Smooth muscle cell (in vitro differentiated cells): ENCODE measurements at regions not wholly inside any gene's neighbourhood (a gene's known extent, or its start where the extent isn't known, plus 50 kb on each side); places are given as distances from the start of the nearest gene placed in this dataset.
A peak's percentile ranks its signal among the peaks of the same experiment; 100 is the strongest.

Source experiments
- DNase-seq: peaks from one replicate; lab custom pipeline; 2025; ENCODE audit not compliant: unreplicated experiment; lab: John Stamatoyannopoulos, UW
- H2AFZ ChIP-seq: fragments of 200-600 bp; sonication (generic); 2 replicates; pipeline ENCODE4 v1.6.0; 2016; ENCODE audit warnings: antibody characterized with exemption, low read depth, mild to moderate bottlenecking
- H3F3A ChIP-seq: fragments of 200-600 bp; sonication (generic); 2 replicates; pipeline ENCODE4 v1.6.0; 2017; ENCODE audit warnings: antibody characterized with exemption, low read depth
- H3K27ac ChIP-seq: fragments of 200-600 bp; sonication (generic); 2 replicates; pipeline ENCODE4 v1.5.1; 2016; ENCODE audit warnings: low read depth, mild to moderate bottlenecking
- H3K27me3 ChIP-seq: fragments of 200-600 bp; sonication (generic); 2 replicates; pipeline ENCODE4 v1.6.1; 2016; ENCODE audit warnings: low read depth, mild to moderate bottlenecking
- H3K36me3 ChIP-seq: fragments of 200-600 bp; sonication (generic); 2 replicates; pipeline ENCODE4 v1.5.1; 2016; ENCODE audit warnings: low read depth
- H3K4me1 ChIP-seq: fragments of 200-600 bp; sonication (generic); 2 replicates; pipeline ENCODE4 v1.5.1; 2016; ENCODE audit warnings: low read depth
- H3K4me2 ChIP-seq: fragments of 200-600 bp; sonication (generic); 2 replicates; pipeline ENCODE4 v1.6.0; 2016; ENCODE audit warnings: mild to moderate bottlenecking
- H3K4me3 ChIP-seq: fragments of 200-600 bp; sonication (generic); 2 replicates; pipeline ENCODE4 v1.5.1; 2016; ENCODE audit warnings: mild to moderate bottlenecking
- H3K79me2 ChIP-seq: fragments of 200-600 bp; sonication (generic); 2 replicates; pipeline ENCODE4 v1.6.0; 2016; ENCODE audit warnings: low read depth, mild to moderate bottlenecking
- H3K9ac ChIP-seq: fragments of 200-600 bp; sonication (generic); 2 replicates; pipeline ENCODE4 v1.6.0; 2016; ENCODE audit warnings: low read depth
- H3K9me3 ChIP-seq: fragments of 200-600 bp; sonication (generic); replicated peaks from 2 replicates; pipeline ENCODE4 v1.5.1; 2016; ENCODE audit warnings: low read depth
- H4K20me1 ChIP-seq: fragments of 200-600 bp; sonication (generic); 2 replicates; pipeline ENCODE4 v1.6.0; 2016; ENCODE audit warnings: low read depth
- CTCF ChIP-seq: fragments of 200-600 bp; sonication (generic); IDR thresholded peaks from 2 replicates; pipeline ENCODE4 v1.5.1; 2017; ENCODE audit warnings: borderline replicate concordance, mild to moderate bottlenecking, antibody characterized with exemption; ENCODE audit not compliant: insufficient read depth, poor library complexity, severe bottlenecking
- WGBS: methylation state at CpG from one replicate; pipeline ENCODE4 v1.1.7; 2016; ENCODE audit warnings: low lambda C conversion rate; 5-methylcytosine and 5-hydroxymethylcytosine counted together

DNA sequence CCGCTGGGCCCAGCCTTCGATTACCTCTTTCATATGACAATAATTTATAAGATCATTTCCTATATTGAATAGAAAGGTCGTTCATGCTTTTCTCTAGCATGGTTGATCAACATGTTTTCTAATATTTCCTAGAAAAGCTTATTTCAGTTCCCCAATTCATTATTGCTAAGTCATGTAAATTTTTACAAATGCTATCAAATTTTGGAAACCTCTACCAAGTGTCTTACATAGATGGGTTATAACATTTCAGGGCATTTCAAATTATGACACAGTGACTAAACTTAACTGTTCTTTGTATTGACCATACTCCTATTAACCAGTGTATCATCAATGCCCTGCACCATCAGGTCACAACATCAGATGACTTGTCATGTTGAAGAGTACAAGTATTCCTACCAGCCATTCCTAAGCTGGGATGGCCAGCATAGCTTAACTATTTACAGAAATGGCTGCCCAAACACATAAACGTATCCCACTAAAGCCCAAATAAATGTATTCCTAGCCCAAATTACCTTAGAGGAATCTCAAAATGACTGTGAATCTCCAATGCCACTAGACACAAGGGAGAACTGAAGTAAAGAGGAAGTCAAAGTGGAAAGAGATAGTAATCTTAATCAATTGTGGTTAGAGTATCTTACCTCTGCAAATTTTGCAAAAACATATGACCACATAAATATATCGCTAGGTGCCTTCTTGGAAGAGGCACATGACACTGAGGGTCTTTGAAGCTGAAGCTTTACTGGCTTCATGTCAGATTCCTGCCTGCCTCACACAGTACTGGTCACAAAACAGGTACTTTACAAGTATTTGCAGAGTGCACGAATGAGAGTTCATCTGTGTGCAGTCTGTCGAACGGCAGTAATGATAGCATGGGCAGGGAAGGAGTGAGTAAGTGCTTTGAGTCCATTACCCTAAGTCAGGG is 87.3 kb upstream of the TLK1 start:
- DNase-seq: no peak
- no peak overlapping the region for H3K4me2 ChIP-seq
- no peaks in the 10 kb centered on the region for H3K36me3 ChIP-seq
- no peak overlapping the region for H2AFZ ChIP-seq
- H4K20me1 ChIP-seq: no peaks in the 10 kb centered on the region
- TF ChIP-seq CTCF: no peak
- no peaks in the 10 kb centered on the region for H3K79me2 ChIP-seq
- no peaks in the 10 kb centered on the region for H3K4me1 ChIP-seq
- WGBS: 84% methylated on average over 8 of the region's 8 CpGs
- H3K9ac ChIP-seq: no peak overlapping the region
- H3F3A ChIP-seq: no peaks in the 10 kb centered on the region
- no peak overlapping the region for H3K4me3 ChIP-seq
- no peaks in the 10 kb centered on the region for H3K9me3 ChIP-seq
- no peak overlapping the region for H3K27ac ChIP-seq
- H3K27me3 ChIP-seq: no peaks in the 10 kb centered on the region

DNA sequence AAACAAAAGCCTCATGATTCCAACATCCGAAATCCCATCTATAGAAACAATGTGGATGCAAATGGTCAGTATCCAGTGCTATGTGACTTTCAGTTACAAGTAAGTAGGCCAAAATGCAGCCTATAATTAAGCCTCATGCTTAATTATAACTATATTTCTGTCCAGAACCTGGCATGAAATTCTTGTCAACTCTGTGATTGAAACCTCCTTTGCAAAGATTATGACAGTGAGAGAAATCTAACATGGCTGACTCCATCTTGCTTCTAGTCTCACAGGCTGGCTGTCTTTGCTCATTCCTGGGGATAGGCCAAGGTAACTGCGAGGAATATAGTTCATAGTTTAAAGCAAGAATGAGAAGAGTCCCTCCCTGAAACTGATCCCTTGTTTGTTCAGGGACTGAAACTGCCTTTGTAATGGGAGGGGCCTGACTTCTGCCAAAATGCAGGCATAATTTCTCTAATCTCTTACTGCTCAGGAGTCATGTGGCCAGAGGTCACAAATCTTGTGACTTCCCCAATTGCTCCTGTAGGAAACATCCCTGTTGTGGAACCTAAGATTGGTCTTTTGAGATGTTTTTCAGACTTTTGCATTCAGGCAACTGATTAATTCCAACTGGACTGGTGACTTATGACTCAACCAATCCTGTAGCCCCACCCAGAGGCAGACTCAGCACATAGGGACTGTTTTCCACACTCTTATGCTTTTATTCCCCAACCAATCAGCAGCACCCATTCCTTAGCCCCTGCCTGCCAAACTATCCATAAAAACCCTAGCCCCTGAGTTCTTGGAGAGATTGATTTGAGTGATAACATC is 84.5 kb upstream of the TLK1 start:
- no peak for DNase-seq
- H4K20me1 ChIP-seq: no peaks in the 10 kb centered on the region
- no peaks in the 10 kb centered on the region for H3K27me3 ChIP-seq
- no peaks in the 10 kb centered on the region for H3F3A ChIP-seq
- 86% methylated on average over 2 of the region's 2 CpGs for WGBS
- no peak for TF ChIP-seq CTCF
- H3K9ac ChIP-seq: no peak overlapping the region
- H2AFZ ChIP-seq: no peak overlapping the region
- H3K27ac ChIP-seq: peak overlapping the region; percentile 20
- H3K36me3 ChIP-seq: no peaks in the 10 kb centered on the region
- no peaks in the 10 kb centered on the region for H3K79me2 ChIP-seq
- H3K4me1 ChIP-seq: no peaks in the 10 kb centered on the region
- H3K4me3 ChIP-seq: no peak overlapping the region
- no peak overlapping the region for H3K4me2 ChIP-seq
- no peaks in the 10 kb centered on the region for H3K9me3 ChIP-seq

DNA sequence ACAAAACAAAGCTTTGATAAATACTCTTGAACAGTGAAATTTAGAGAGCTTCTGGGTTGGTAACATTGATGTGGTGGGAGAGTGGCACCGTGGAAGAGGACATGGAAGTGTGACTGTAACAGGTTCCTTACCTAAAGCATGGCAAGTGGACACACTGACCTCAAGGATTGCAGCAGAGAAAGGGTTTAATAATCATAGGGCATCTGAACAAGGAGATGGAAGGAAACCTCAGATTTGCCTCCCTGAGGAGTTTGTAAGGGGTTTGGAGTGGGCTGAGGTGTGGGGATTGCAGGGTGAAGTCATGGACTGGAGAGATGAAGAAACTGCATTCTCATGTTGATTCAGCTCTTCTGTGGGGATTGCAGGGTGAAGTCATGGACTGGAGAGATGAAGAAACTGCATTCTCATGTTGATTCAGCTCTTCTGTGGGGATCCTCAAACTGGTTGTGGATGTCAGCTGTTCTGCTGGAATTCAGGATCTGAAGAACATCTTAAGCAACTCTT is 83.8 kb upstream of the TLK1 start:
- TF ChIP-seq CTCF: no peak
- Histone ChIP-seq H3K9me3 (no peaks in the 10 kb centered on the region), H4K20me1 (no peaks in the 10 kb centered on the region), H3K4me2 (no peak overlapping the region), H2AFZ (no peak overlapping the region), H3F3A (no peaks in the 10 kb centered on the region), H3K36me3 (no peaks in the 10 kb centered on the region), H3K4me3 (no peak overlapping the region), H3K27me3 (no peaks in the 10 kb centered on the region), H3K4me1 (no peaks in the 10 kb centered on the region), H3K9ac (no peak overlapping the region), H3K79me2 (no peaks in the 10 kb centered on the region), H3K27ac (peak overlapping the region; percentile 20)
- 91% methylated on average over 1 of the region's 1 CpG for WGBS
- no peak for DNase-seq
